GM21723 (cell line): ENCODE measurements at regions not wholly inside any gene's neighbourhood (a gene's known extent, or its start where the extent isn't known, plus 50 kb on each side); places are given as distances from the start of the nearest gene placed in this dataset.
"Not testable (repeated sequence)": the region's sequence is repeated elsewhere in the genome, so short reads cannot be mapped to it uniquely, and the experiment has no call there.

Source experiments
- ATAC-seq: cut with Tn5 transposase; IDR thresholded peaks from one replicate; pipeline ENCODE4 v1.9.1; 2021; ENCODE audit warnings: mild to moderate bottlenecking, moderate library complexity; ENCODE audit not compliant: unreplicated experiment

DNA sequence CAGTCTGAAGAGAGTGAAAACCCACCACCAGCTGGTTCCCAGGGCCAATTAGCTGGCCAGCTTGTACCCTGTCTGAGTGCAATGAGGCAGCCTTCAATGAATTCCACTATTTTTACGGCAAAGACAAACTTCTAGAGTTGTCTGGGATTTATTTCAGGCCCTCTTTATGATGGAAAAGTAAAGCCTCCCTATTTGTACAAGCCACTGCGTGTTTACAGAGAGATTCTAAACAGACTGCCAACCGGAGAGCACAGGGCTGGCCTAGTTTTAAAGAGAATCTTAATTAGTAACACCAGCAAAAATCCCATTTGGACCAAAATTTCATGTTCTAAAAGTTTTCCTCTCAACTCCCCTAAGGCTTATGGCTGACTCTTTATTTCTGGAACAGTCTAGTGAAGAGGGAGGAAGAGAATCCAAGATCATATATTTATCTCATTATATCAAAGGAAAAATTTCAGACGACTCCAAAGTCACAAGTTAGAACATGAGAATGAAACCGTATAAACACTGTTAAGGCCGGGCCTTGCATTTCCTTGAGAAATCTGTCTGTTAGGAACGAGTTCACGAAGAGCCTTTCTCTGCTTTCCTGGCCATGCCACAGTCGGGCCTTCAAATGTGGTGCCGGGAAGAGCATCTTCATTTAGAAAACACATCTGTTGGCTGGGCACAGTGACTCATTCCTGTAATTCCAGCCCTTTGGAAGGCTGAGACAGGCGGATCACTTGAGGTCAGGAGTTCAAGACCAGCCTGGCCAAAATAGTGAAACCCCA is 724.6 kb upstream of the NRP1 start:
- ATAC-seq: no peak

DNA sequence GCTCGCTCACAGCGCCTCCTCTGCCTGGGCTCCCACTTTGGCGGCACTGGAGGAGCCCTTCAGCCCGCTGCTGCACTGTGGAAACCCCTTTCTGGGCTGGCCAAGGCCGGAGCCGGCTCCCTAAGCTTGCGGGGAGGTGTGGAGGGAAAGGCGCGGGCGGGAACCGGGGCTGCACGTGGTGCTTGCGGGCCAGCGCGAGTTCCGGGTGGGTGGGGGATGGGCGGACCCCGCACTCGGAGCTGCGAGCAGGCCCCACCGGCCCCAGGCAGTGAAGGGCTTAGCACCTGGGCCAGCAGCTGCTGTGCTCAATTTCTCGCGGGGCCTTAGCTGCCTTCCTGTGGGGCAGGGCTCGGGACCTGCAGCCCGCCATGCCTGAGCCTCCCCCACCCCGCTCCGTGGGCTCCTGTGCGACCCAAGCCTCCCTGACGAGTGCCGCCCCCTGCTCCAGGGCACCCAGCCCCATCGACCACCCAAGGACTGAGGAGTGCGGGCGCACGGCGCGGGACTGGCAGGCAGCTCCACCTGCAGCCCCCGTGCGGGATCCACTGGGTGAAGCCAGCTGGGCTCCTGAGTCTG is 721.0 kb upstream of the NRP1 start:
- not testable (repeated sequence) for ATAC-seq

DNA sequence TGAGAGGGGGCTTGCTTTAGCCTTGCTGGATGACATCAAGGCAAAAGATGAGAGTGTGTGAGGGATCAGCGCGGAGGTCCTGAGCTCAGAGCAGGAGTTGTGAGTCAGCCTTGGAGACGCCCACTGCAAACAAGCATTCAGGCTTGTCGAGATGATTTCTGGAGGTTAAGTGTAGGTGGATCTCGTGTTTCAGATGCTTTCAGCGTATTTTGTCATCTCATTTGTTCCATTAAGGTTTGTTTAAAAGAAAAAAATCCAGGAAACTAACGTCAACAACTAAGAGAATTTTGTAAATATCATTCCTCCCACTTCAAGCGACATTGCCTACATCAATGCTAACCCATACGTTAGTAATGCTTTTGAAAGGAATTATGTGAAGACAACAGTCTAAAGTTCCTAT is 715.4 kb upstream of the NRP1 start:
- ATAC-seq: no peak

DNA sequence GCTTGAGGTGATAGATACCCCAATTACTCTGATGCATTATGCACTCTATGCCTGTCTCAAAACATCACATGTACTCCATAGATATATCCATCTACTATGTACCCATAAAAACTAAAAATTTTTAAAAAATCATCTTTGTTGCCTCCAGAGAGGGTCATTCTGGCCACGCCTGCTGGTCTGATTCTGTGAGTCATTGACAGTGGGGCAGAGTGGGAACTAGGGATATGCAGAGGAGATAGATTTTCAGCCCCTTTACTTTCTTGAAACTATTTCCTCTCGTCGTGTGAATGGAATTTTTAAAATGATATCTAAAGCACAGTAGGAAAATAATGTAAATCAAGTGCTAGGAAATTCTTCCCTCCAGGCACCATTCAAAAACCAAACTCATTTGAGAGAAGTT is 715.0 kb upstream of the NRP1 start:
- no peak for ATAC-seq

DNA sequence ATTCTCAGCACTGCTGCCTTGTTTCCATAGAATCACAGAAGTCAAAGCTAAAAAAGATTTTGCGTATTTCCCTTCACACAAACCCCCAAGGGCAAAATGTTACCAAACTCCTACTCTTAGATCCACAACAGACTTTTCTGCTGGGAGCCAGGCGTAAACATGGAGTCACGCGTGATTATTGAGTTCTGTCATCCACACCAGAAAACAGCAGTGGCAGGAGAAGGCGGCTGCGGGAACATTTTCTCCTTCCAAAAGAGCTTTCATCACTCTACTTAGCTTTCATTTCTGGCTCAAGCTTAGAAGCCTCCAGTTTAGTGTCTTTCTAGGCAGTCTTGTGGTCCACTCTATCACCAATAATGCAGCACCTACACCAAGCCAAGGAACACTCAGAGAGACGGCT is 712.9 kb upstream of the NRP1 start:
- no peak for ATAC-seq

DNA sequence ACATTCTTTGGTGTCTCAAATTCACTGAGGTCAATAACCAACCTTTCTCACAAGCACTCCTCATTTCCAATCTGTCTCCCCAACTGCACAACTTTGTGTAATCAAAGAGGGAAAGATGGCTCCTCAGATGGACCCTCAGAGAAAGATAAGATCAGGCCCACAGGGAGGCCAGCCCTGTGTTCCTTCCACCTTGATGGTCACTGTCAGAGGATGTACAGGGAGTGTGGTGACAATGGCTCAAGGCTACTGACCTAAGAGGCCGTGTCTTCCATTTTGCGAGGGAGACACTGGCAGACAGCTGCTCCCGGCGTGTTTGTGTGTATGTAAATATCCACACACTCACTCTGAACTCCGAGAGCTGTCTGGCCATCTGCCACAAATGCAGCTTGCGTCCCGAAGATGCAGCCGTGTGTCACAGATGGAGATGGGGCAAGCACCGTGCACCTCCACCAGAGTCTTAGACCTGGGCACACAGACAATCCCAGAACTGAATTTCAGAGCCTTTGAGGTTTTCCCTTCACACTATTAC is 712.1 kb upstream of the NRP1 start:
- no peak for ATAC-seq

DNA sequence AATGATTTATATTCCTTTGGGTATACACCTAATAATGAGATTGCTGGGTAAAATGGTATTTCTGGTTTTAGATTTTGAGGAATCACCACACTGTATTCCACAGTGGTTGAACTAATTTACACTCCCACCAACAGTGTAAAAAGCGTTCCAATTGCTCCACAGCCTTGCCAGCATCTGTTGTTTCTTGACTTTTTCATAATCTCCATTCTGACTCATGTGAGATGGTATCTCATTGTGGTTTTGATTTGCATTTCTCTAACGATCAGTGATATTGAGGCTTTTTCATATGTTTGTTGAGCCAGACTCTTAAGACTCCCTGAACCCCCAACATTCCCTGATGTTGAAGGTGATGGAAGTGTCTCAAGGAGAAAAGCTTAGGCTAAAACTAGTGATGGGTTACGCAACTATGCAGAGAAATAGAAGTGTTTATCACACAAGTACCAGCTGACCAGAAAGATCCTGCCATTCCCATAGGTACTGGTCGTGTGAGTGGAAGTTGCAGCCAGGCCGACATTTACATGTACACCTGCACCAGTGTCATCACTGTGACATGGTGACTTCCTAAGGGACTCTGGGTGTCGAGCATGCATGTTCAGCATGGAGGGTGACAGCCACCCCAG is 711.2 kb upstream of the NRP1 start:
- ATAC-seq: no peak

DNA sequence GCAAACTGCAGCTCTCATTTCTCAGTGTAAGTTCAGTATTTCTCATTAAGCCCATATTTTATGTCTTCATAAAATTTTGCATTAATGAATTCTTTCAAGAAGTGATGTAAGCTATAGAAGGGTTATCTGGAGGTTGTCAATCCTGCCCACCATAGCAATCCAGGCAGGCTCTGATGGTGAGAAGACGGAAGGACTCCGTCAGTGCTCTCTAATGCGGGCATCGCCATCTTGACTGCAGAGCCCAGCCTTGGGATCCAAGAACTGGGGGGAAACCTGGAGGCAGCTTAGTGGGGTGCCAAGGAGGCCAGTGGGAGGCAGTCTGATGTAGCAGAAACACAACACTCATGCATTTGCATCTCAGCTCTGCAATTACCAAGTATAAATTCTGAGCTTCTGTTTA is 707.4 kb upstream of the NRP1 start:
- ATAC-seq: no peak

DNA sequence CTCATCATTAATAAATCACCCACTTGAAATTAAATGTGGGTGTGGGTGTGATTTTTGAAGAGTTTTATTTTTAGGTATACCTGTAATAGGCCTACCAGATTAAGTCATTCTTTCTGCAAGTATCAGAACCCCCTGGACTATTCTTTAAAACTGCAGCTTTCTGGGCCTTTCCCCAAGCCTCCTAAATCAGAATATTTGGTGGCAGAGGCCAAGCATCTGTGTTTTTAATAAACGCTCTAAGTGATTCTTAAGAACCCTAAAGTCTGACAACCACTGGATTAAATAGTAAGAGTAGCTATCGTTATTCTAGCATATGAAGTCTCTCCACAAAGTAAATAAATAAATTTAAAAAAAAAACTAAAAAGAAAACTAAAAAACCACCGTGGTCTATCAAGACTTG is 703.0 kb upstream of the NRP1 start:
- ATAC-seq: no peak

DNA sequence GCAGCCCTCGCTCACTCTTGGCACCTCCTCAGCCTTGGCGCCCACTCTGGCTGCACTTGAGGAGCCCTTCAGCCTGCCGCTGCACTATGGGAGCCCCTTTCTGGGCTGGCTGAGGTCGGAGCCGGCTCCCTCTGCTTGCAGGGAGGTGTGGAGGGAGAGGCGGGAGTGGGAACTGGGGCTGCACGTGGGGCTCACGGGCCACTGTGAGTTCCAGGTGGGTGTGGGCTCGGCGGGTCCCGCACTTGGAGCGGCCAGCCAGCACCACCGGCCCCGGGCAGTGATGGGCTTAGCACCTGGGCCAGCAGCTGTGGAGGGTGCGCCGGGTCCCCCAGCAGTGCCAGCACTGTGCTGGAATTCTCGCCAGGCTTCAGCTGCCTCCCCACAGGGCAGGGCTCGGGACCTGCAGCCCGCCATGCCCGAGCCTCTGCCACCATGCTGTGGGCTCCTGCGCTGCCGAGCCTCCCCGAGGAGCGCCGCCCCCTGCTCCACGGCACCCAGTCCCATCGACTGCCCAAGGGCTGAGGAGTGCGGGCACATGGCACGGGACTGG is 700.8 kb upstream of the NRP1 start:
- ATAC-seq: not testable (repeated sequence)

DNA sequence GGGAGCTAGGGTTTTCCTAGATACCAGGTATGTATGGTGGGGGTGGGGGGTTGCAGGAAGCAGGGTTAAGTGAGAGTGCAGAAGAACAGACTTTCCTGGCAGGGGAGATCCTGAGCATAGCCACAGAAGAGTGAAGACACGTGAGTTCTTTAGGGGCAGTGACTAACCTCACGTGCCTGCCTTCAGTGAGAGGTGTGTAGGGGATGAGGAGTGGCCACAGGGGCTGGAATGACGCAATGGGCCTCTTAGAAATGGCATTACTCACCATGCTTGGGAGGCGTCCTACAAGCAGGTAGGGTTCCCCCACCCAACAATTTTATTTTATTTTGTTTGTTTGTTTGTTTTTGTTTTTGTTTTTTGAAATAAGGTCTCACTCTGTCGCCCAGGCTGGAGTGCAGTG is 698.6 kb upstream of the NRP1 start:
- no peak for ATAC-seq

DNA sequence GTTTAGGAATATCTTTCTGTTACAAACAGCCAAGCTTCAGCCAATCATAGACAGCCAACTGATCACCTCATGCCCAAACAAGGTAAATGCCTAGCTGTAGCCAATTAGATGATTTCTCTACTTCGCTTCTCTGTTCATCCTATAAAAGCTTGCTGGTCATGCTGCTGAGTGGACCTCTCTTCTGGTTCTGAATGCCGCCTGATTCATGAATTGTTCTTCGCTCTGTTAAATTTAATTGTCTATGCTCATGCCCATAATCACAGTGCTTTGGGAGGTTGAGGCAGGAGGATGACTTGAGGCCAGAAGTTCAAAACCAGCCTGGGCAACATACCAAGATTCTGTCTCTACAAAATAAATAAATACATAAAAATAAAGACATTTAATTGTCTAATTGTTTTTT is 698.1 kb upstream of the NRP1 start:
- ATAC-seq: no peak

DNA sequence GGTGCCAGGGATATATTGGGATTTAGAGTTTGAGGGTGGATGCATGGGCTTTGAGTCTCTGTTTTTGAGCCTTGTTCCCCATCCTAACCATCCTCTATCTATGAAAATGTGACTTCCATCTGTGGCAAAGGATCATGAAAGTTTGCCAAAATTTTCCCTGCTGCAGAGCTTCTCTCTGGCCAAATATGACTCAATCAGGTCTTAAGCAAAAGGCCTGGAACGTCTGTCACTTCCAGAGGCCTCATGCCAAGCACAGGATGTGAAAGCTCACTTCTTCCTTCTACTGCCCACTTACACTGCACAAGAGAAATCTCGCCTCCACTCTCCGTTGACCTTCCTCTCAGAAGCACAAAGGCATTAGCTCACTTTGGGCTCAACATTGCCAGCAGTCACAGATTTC is 696.9 kb upstream of the NRP1 start:
- ATAC-seq: no peak

DNA sequence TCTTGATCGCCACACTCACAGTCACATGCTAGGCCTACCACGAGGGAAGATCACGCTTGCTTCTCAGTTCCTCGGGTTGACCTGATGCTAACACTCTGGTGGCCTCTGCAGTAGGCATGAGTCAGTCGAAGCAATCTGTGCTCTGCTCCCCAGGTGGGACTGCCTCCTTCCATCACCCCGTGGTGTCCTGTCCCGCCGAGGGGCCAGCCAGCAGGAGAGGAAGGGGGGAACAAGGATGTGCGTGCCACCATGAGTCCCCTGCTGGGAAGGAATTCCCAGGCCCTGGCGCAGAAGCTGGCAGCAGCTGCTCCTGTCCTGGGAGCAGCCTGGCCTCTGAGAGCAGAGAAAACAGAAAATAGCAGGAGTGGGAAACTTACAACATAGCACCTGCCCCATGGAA is 695.0 kb upstream of the NRP1 start:
- no peak for ATAC-seq

DNA sequence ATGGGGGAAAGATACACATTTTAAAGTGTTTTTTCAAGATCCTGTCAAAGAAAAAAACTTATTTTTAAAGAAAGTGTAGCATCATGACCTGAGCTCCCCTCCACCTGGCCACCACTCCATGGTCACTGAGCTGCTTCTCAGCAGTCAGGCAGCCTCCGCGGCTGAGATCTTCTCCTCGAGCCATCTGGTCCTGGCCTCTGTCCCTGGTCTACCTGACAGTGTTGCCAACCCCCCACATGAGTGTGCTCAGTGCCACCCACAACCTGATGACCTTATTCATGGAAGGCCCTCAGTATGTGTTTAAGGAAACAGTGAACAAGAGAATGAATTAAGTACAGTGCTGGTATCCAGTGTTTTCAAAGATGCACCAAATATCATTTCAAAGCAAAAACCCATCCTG is 694.5 kb upstream of the NRP1 start:
- no peak for ATAC-seq

DNA sequence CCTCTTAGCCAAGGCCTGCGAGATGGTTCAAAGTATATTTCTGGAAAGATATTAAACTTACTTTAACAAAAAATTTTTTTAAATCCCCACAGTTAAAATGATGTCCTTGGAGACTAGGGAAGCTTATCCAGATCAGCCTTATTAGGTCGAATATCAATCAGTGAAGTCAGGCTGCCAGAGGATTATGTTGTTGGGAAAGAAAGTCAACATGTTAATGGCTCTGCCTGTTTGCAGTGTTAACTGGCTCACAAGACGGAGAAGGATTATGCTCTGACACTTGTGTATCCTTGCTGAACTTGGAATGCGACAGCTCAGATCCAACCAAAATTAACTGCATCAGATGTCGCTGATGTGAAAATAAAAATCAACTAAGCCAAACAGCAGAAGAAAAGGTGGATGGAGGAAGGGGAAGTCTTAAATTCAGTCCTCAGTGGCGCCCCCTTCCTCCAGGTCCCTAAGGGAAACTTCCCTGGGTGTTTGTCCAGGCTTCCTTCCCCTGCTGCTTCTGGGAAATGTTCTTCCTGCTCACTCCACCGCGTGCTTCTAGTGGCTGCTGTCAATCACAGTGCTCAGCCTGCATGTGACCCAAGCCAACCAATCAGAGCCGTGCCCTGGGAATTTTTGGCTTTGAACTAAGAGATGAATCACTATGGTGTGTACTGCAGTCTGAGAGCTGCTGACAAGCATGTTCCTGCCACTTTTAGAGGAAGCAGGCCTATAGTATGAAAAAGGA is 690.4 kb upstream of the NRP1 start:
- ATAC-seq: no peak

DNA sequence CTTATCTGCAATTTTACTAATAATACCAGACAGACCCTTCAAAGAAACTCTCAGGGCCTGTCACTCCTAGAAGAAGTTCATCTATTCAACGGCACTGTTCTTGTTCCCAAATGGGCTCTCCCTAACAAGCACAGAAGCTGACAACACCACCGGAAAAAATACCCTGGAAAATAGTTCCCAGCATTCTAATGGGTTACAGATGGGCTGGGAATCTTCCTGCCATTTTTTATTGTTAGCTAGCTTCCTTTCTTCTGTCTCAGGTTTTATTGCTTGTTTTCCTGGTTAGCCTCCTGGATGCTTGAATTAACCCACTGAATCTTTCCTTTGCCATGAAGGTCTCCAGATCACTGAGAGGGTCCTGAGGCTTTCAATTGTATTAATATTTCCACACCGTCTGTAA is 689.8 kb upstream of the NRP1 start:
- ATAC-seq: no peak

DNA sequence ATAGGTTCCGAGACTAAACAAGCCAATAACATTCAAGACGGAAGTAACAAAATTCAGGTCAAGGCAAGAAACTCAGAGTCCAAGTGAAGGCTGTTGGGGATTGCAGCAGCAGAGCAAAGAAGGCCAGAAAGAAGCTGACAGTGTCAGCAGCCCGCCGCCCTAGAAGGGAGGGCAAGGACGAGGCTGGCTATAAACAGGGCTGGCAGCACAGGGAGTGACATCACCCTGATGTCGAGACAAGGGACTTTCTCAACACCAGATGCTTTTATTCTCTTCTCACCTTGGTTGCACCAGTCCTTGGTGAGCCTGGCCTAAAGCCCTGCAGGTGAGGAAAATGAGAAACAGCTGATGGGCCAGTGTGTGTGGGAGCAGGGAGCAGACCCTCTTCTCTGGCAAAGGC is 687.7 kb upstream of the NRP1 start:
- no peak for ATAC-seq

DNA sequence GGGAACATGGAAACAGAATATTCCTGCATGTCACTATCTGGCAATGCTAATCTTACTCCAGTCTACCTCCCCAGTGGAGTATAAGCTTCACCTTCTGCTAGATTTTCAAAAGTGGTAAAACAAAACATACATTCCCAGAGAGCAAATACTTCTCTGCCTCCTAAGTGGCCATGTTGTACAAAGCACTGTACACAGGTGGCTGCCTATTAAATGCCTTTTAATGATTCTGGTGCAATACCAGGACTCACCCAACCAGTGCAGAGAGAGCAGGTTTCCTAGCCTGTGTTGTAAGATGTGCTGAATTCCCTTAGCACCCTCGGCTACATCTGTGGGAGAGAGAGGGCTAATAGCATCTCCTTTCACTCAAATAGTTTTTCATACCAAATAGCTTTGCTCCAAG is 684.3 kb upstream of the NRP1 start:
- no peak for ATAC-seq

DNA sequence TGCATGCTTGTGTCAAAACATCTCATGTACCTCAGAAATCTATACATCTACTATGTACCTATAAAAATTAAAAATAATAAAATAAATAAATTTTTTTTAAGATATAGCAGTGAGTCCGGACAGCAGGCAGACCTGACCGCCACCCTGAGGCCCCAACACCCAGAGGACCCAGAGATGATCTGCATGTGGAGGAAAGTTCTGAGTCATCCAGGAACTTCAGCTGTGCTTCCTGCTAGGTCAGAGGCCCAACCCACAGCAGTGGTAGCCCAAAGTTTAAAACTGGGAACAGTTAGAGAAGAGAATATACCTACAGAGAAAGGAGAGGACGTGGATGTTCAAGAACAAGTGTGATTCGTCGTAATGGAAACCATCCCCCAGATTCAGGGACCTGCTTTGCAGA is 683.7 kb upstream of the NRP1 start:
- ATAC-seq: no peak

DNA sequence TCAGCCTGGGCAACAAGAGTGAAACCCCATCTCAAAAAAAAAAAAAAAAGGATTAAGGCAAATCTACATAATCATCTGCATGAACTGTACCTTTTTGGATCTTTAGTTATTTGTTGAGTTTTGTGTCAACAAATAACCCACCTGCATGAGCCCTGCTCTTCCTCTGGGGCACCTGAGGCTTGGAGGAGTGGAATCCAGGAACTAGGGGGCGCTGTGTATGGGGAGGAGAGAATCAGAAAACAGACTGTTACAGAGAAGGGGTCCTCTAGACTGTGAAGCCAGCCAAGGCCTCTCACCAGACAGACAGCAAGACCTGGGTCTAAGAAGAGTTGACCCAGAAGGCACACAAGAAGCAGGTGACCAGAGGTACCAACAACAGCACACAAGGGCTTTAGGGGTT is 682.8 kb upstream of the NRP1 start:
- ATAC-seq: no peak
